DMS 273 (cell line): ENCODE measurements at regions not wholly inside any gene's neighbourhood (a gene's known extent, or its start where the extent isn't known, plus 50 kb on each side); places are given as distances from the start of the nearest gene placed in this dataset.
"Not testable (repeated sequence)": the region's sequence is repeated elsewhere in the genome, so short reads cannot be mapped to it uniquely, and the experiment has no call there.

Experiments
- DNase-seq: peaks from one replicate; lab custom pipeline; 2025; ENCODE audit not compliant: unreplicated experiment; lab: John Stamatoyannopoulos, UW

GRCh38 chr6:169101981-169102380 lies 151.7 kb downstream of the THBS2 start:
- DNase-seq = no peak

GRCh38 chr6:169101036-169101805 lies 152.4 kb downstream of the THBS2 start:
- DNase-seq = no peak

GRCh38 chr6:169099411-169100202 lies 154.0 kb downstream of the THBS2 start:
- no peak for DNase-seq

DNA sequence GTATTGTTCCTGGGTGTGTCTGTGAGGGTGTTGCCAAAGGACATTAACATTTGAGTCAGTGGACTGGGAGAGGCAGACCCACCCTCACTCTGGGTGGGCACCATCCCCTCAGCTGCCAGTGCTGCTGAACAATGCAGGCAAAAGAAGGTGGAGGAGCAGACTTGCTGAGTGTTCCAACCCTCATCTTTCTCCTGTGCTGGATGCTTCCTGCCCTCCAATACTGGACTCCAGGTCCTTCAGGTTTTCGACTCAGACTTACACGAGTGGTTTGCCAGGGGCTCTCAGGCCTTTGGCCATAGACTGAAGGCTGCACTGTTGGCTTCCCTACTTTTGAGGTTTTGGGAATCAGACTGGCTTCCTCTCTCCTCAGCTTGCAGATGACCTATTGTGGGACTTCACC lies 155.0 kb downstream of the THBS2 start:
- not testable (repeated sequence) for DNase-seq

DNA sequence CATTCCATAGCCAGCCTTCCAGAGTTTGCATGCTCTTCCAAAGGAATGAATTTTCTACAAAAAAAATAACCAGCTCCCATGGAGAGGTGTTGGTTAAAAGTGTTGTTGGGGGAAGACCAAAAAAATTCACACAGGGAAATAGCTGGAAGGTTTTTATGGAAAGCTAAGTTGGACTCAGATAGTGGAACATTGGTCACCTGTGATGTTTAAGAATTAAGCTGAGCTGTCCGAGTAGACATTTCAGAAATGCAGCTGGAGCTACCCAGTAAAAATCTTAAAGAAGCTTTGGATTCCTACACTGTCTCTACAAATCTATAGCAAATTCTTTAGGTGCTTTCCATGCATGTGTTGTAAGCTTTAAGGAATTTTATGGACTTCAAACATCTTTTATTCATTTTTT lies 155.5 kb downstream of the THBS2 start:
- no peak for DNase-seq

DNA sequence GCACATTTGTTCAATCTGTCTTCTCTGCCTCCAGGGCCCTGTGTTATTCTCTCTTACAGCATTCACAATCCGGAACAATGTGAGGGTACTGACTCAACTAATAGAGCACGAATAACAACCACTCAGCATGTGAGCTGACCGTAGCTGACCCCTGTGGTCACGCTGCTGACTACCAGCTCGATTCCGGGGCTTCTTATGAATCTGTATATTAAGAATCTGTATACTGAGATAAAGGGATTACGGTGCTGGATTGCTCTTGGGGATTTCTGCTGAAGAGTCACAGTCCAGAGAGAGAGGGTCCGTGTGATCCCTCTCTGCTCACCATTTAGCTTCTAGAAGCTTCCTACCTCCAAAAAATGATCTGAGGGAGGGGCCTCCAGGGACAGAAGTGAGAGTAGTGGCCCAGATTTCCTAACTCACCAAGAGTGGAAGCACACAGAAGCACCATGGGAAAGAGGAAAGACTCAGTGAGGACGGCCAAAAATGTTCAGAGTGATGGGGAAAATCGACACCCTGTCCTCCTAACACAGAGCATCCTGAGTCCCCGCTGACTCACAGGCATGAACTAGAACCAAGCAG lies 156.2 kb downstream of the THBS2 start:
- no peak for DNase-seq

- DNase-seq = no peak
Measured at GRCh38 chr6:169096388-169096787, 157.3 kb downstream of the THBS2 start.

DNA sequence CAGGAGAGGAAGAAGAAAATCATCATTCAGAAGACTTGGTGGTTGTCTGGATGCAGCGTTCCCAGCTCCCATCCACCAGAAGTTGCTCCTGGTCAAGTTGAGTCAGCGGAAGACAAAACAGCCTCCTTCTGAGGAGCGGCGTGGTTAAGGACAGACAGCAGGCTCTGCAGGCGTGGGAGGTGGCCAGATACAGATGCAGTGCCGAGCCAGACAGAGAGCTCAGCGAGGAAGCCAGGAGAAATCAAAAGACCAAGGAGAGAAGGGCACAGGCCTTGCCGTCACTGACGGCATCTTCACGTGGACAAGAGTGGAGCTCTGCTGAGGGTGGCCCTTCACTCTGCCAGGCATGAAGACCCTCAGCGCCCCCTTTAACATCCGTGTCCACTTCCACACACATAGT lies 158.5 kb downstream of the THBS2 start:
- no peak for DNase-seq

DNA sequence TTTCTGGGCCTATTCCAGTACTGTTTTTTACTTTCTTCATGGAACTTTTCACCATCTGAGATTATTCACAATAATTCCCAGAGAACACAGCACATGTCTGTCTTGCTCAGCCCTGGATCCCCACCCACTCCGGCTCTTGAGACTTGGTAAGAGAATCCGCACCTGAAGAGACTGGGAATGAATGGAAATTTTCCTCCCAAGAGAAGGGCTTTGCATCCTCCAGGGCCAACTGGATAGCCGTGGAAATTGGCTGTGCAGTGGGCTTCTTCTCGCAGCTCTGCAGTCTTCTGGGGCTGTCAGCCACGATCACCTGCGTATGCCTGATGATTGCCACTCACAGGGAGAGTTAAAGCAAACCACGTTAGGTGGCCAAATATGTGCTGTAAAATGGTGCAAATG lies 159.1 kb downstream of the THBS2 start:
- DNase-seq = no peak

- DNase-seq = no peak
Measured at GRCh38 chr6:169093770-169094551, 159.7 kb downstream of the THBS2 start.

GRCh38 chr6:169093066-169093723 lies 160.5 kb downstream of the THBS2 start:
- DNase-seq = no peak

GRCh38 chr6:169092375-169092774 lies 161.3 kb downstream of the THBS2 start:
- no peak for DNase-seq

DNA sequence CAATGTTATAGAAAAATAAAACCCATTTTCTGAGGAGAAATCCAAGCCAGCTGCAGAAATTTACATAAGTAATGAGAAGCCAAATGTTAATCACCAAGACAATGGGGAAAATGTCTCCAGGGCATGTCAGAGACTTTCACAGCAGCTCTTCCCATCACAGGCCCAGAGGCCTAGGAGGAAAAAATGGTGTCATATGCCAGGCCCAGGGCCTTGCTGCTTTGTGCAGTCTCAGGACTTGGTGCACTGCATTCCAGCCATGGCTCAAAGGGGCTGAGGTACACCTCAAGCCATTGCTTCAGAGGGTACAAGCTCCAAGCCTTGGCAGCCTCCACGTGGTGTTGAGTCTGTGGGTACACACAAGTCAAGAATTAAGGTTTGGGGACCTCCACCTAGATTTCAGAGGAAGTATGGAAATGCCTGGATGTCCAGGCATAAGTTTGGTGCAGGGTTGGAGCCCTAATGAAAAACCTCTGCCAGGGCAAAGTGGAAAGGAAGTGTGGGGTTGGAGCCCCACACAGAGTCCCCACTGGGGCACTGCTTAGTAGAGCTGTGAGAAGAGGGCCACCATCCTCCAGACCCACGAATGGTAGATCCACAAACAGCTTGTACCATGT lies 163.0 kb downstream of the THBS2 start:
- not testable (repeated sequence) for DNase-seq

GRCh38 chr6:169088762-169089161 lies 164.9 kb downstream of the THBS2 start:
- no peak for DNase-seq

DNA sequence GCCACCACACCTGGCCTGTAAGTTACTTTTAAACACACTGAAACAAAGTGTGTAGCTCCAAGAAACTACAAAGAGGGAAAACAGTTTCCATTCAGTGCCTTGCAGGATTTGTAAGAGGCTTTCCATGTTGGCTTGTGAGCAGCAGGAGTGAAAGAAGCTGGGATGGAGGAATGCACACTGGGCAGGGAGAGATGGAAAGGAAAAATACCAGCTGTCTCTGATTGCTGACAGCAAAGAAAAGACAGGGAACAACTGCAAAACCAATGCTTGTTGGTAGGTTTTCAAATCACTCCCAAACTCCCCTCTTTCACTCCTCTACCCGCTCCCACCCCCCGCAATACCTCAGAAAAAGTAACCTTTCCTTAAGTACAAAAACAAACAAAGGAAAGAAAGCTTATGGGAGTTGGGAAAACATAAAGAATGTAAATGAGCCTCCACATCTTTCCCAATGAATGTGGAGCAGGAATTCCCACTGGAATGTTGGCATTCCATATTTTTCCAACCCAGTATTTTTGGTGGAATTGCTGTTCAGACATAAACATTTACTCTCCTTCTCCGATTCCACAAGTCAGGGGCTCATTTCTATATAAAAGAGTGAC lies 166.1 kb downstream of the THBS2 start:
- no peak for DNase-seq

- DNase-seq = not testable (repeated sequence)
Measured at GRCh38 chr6:169086616-169087015, 167.0 kb downstream of the THBS2 start.

DNA sequence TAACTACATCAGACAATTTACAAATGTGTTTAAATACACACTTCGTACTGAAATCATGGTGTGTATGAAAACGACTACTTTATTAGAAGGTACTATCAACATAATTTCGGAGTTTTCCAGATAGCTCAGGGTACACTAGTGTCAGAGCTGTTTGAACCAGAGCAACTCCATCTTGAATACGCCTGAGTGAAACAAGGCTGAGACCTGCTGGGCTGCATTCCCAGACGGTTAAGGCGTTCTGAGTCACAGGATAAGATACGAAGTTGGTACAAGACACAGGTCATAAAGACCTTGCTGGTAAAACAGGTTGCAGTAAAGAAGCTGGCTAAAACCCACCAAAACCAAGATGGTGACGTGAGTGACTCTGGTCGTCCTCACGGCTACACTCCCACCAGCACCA lies 167.6 kb downstream of the THBS2 start:
- no peak for DNase-seq

- DNase-seq = no peak
Measured at GRCh38 chr6:169085466-169085865, 168.2 kb downstream of the THBS2 start.

DNA sequence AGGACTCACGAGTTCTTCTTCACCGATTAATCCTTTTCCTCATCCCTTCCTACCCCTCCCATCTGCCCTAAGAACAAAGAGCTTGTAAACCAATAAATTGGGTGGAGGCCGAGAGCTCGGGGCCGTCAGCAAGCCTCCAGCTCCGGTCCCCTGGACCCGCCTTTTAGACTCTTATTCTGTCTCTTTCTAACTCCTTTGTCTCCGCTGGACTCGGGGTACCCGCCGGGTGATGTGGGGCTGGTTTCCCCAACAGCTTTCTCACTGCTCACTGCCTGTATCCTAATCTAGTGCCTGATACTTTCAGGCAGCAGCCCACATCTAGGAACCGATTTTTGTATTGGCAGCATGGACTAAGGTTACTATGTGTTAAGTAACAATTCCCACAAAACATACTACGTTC lies 169.1 kb downstream of the THBS2 start:
- not testable (repeated sequence) for DNase-seq

DNA sequence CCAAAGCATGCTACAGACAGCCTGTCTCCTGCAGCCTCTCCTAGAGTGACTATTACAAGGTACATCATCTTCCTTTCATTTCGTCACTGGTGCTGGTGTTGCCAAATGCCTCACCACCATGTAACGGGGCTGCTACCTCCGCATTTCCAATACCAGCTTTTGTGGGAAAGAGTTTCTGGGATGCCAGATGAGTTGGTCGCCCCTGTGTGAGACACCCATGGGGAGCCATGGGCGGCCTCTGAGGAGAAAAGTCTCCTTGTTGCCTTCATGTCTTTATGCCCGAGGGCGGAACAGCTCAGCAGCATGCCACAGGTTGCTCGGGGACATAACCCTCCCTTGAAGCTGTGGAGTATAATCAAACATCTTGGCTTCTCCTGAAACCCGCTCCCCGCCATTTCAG lies 169.6 kb downstream of the THBS2 start:
- DNase-seq = no peak
